Gastrocnemius medialis (tissue), 4 donors: ENCODE measurements at regions not wholly inside any gene's neighbourhood (a gene's known extent, or its start where the extent isn't known, plus 50 kb on each side); places are given as distances from the start of the nearest gene placed in this dataset.

Source experiments
- POLR2A ChIP-seq, 2 donors: fragments of 450-650 bp; IDR thresholded peaks; one replicate each; pipeline ENCODE4 v1.6.1; 2017; ENCODE audit warnings: antibody characterized with exemption in 2 of 2, mild to moderate bottlenecking in 2 of 2, moderate library complexity in 2 of 2
- TF ChIP-seq, protein P1 (sequence below), 5 experiments: fragments of 450-650 bp in 3 of 5; fragments of 200-600 bp in 2 of 5; sonication (generic) in 2 of 5; IDR thresholded peaks in 4 of 5; conservative IDR thresholded peaks in 1 of 5; 1 replicate in 4 of 5; 2 replicates in 1 of 5; pipeline ENCODE4 v1.5.1; 2016 to 2019; ENCODE audit warnings: antibody characterized with exemption in 5 of 5, mild to moderate bottlenecking in 3 of 5, moderate library complexity in 3 of 5

DNA sequence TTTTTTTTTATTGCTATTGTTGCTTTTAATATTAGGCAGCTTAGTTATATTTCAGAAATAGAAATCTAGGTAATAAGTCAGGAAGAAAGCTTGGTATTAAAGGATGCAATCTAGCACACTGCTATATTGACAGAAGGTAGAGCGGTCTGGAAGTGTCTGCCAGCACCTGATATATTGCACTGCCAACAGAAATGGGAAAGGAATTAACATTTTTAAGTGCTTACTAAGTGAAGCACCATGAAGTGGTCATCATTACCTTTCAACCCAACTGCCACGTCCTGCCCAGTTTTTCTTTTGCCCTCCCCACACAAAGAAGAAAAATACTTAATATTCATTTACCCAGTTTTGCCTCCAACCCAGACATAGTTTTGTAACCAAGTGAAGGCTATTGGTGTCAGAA, 163.5 kb downstream of the KITLG start:
- TF ChIP-seq, protein P1, sequence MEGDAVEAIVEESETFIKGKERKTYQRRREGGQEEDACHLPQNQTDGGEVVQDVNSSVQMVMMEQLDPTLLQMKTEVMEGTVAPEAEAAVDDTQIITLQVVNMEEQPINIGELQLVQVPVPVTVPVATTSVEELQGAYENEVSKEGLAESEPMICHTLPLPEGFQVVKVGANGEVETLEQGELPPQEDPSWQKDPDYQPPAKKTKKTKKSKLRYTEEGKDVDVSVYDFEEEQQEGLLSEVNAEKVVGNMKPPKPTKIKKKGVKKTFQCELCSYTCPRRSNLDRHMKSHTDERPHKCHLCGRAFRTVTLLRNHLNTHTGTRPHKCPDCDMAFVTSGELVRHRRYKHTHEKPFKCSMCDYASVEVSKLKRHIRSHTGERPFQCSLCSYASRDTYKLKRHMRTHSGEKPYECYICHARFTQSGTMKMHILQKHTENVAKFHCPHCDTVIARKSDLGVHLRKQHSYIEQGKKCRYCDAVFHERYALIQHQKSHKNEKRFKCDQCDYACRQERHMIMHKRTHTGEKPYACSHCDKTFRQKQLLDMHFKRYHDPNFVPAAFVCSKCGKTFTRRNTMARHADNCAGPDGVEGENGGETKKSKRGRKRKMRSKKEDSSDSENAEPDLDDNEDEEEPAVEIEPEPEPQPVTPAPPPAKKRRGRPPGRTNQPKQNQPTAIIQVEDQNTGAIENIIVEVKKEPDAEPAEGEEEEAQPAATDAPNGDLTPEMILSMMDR (IDR thresholded peaks at IDR 0.05 in 4 of 5, conservative IDR thresholded peaks at IDR 0.05 in 1 of 5), result no peak
- no peak for TF ChIP-seq POLR2A (IDR thresholded peaks at IDR 0.05)
